ENCODE measurements at regions not wholly inside any gene's neighbourhood (a gene's known extent, or its start where the extent isn't known, plus 50 kb on each side); places are given as distances from the start of the nearest gene placed in this dataset.

- no peak for DNase-seq
These were observed 77.1 kb downstream of the FBXO5 start for GRCh38 chr6:152905551-152906299.

GRCh38 chr6:152909241-152909640, 73.6 kb downstream of the FBXO5 start:
- DNase-seq: no peak

- DNase-seq: no peak
These were observed 66.8 kb downstream of the FBXO5 start for GRCh38 chr6:152916035-152916434.

- DNase-seq: no peak
These were observed 63.9 kb downstream of the FBXO5 start for GRCh38 chr6:152918991-152919390.

- no peak for DNase-seq
These were observed 62.8 kb downstream of the FBXO5 start for GRCh38 chr6:152920016-152920415.
